MM.1S (cell line): ENCODE measurements at regions not wholly inside any gene's neighbourhood (a gene's known extent, or its start where the extent isn't known, plus 50 kb on each side); places are given as distances from the start of the nearest gene placed in this dataset.

Source experiments
- CTCF ChIP-seq: fragments of 300-600 bp; sonication (generic); IDR thresholded peaks from 2 replicates; pipeline ENCODE4 v1.5.1; 2016; ENCODE audit warnings: antibody characterized with exemption, low read length, mixed read lengths
- EZH2 ChIP-seq: fragments of 300-600 bp; sonication (generic); optimal IDR thresholded peaks from 2 replicates; pipeline ENCODE3; 2017; ENCODE audit warnings: low read depth, mild to moderate bottlenecking, antibody characterized with exemption, low read length, mixed read lengths

- TF ChIP-seq CTCF = no peak
- no peak for TF ChIP-seq EZH2
These were observed 1326.3 kb downstream of the C4orf33 start for GRCh38 chr4:130422261-130422660.
